Spleen (tissue), 11 donors: ENCODE measurements at regions not wholly inside any gene's neighbourhood (a gene's known extent, or its start where the extent isn't known, plus 50 kb on each side); places are given as distances from the start of the nearest gene placed in this dataset.

Experiments
- DNase-seq: peaks from one replicate; pipeline ENCODE4 v3.0.0-alpha.2; 2020
- H3K27ac ChIP-seq, 8 donors: fragments of 200-600 bp; sonication (generic) in 7 of 8; 1 replicate in 4 of 8; 2 replicates in 4 of 8; pipeline versions ENCODE4 v1.5.0 to v1.8.0; 2016 to 2021; ENCODE audit warnings: inconsistent platforms in 4 of 8, mild to moderate bottlenecking in 4 of 8, moderate library complexity in 1 of 8
- H3K27me3 ChIP-seq, 7 donors: fragments of 200-600 bp; sonication (generic) in 6 of 7; replicated peaks in 1 of 7; 1 replicate in 4 of 7; 2 replicates in 3 of 7; pipeline versions ENCODE4 v1.5.0 to v1.8.0; 2016 to 2021; ENCODE audit warnings: inconsistent platforms in 3 of 7, mild to moderate bottlenecking in 1 of 7
- H3K36me3 ChIP-seq, 6 donors: fragments of 200-600 bp; sonication (generic) in 5 of 6; 1 replicate in 4 of 6; 2 replicates in 2 of 6; pipeline versions ENCODE4 v1.5.0 to v1.8.0; 2016 to 2021; ENCODE audit warnings: inconsistent platforms in 2 of 6
- H3K4me1 ChIP-seq, 6 donors: fragments of 200-600 bp; sonication (generic) in 5 of 6; 1 replicate in 3 of 6; 2 replicates in 3 of 6; pipeline versions ENCODE4 v1.5.0 to v1.8.0; 2016 to 2021; ENCODE audit warnings: inconsistent platforms in 3 of 6
- H3K4me3 ChIP-seq, 8 donors: fragments of 200-600 bp; sonication (generic) in 7 of 8; 1 replicate in 4 of 8; 2 replicates in 4 of 8; pipeline versions ENCODE4 v1.5.0 to v1.8.0; 2016 to 2021; ENCODE audit warnings: inconsistent platforms in 4 of 8, mild to moderate bottlenecking in 4 of 8, moderate library complexity in 2 of 8
- H3K9me3 ChIP-seq, 8 donors: fragments of 200-600 bp; sonication (generic) in 7 of 8; 1 replicate in 4 of 8; 2 replicates in 4 of 8; pipeline versions ENCODE4 v1.5.0 to v1.8.0; 2016 to 2021; ENCODE audit warnings: inconsistent platforms in 4 of 8
- CTCF ChIP-seq, 11 experiments: fragments of 200-600 bp in 7 of 11; fragments of 450-650 bp in 4 of 11; sonication (generic) in 4 of 11; IDR thresholded peaks in 8 of 11; conservative IDR thresholded peaks in 3 of 11; 1 replicate in 7 of 11; 2 replicates in 4 of 11; pipeline versions ENCODE4 v1.4.0 to v1.8.0; 2016 to 2021; ENCODE audit warnings: antibody characterized with exemption in 11 of 11, inconsistent platforms in 4 of 11, mild to moderate bottlenecking in 1 of 11
- POLR2A ChIP-seq, 3 donors: fragments of 450-650 bp; IDR thresholded peaks; one replicate each; pipeline ENCODE4 v1.5.1; 2017; ENCODE audit warnings: antibody characterized with exemption in 3 of 3, mild to moderate bottlenecking in 1 of 3
- POLR2AphosphoS5 ChIP-seq, 3 donors: sonication (generic); formaldehyde crosslinking; IDR thresholded peaks; one replicate each; pipeline ENCODE4 v1.5.1; 2017; ENCODE audit warnings: antibody characterized with exemption in 3 of 3
- WGBS, 5 donors: extraction: QIAGEN DNeasy Blood & Tissue Kit in 3 of 5; methylation state at CpG; one replicate each; pipeline versions ENCODE4 v1.1.5 to v1.1.7; 2013 to 2018; 5-methylcytosine and 5-hydroxymethylcytosine counted together
- intact Hi-C: fragments of 100-400 bp; cut with DNase I; formaldehyde crosslinking; loops from one replicate; pipeline ENCODE4 v1.15.0; 2023; ENCODE audit warnings: low total_unique reads
- donor health status: healthy with polysubstance abuse.
- donor health status: DM: no; HTN: no; CAD: no; lungs with moderate emphysema.
- donor health status: DM: no; HTN: no; CAD: no.
- donor health status: Bipolar disorder and iron deficiency.
- donor health status: healthy.
- donor health status: DM: no; HTN: no; CAD: no.
- donor health status: DM: yes; HTN: yes; CAD: no.

GRCh38 chr7:26034391-26034790 lies 117.6 kb upstream of the NFE2L3 start:
- H3K36me3 ChIP-seq: no peaks in the 10 kb centered on the region
- TF ChIP-seq CTCF (IDR thresholded peaks at IDR 0.05 in 8 of 11, conservative IDR thresholded peaks at IDR 0.05 in 3 of 11): no peak
- TF ChIP-seq POLR2A (IDR thresholded peaks at IDR 0.05): no peak
- no peak for TF ChIP-seq POLR2AphosphoS5 (IDR thresholded peaks at IDR 0.05)
- intact Hi-C loops: no loop called here
- no peak for DNase-seq
- no peak overlapping the region for H3K4me3 ChIP-seq
- no peaks in the 10 kb centered on the region for H3K4me1 ChIP-seq
- H3K27ac ChIP-seq: no peak overlapping the region
- H3K27me3 ChIP-seq: peaks cover 0 to 31% (median 0%) of the 10 kb centered on the region in 7 donors
- WGBS, 5 donors: 41 to 58% (median 43%) methylated on average over 3 of the region's 3 CpGs
- no peaks in the 10 kb centered on the region for H3K9me3 ChIP-seq

- TF ChIP-seq POLR2AphosphoS5 (IDR thresholded peaks at IDR 0.05) (no peak), CTCF (IDR thresholded peaks at IDR 0.05 in 8 of 11, conservative IDR thresholded peaks at IDR 0.05 in 3 of 11) (no peak), POLR2A (IDR thresholded peaks at IDR 0.05) (no peak)
- H3K27ac ChIP-seq: no peak overlapping the region
- H3K4me3 ChIP-seq: no peak overlapping the region
- intact Hi-C loops: no loop called here
- peaks cover 0 to 41% (median 0%) of the 10 kb centered on the region in 7 donors for H3K27me3 ChIP-seq
- no peaks in the 10 kb centered on the region for H3K36me3 ChIP-seq
- no peak for DNase-seq
- no peaks in the 10 kb centered on the region for H3K4me1 ChIP-seq
- no peaks in the 10 kb centered on the region for H3K9me3 ChIP-seq
Observed at GRCh38 chr7:26035552-26035951, 116.4 kb upstream of the NFE2L3 start.

GRCh38 chr7:26036092-26036491 lies 115.9 kb upstream of the NFE2L3 start:
- Histone ChIP-seq H3K9me3 (no peaks in the 10 kb centered on the region), H3K4me1 (no peaks in the 10 kb centered on the region), H3K4me3 (no peak overlapping the region), H3K27me3 (peaks cover 0 to 46% (median 0%) of the 10 kb centered on the region in 7 donors), H3K27ac (no peak overlapping the region), H3K36me3 (no peaks in the 10 kb centered on the region)
- intact Hi-C loops: no loop called here
- 72 to 92% (median 88%) methylated on average over 1 of the region's 1 CpG for WGBS, 5 donors
- DNase-seq: no peak
- no peak for TF ChIP-seq POLR2A (IDR thresholded peaks at IDR 0.05)
- no peak for TF ChIP-seq CTCF (IDR thresholded peaks at IDR 0.05 in 8 of 11, conservative IDR thresholded peaks at IDR 0.05 in 3 of 11)
- no peak for TF ChIP-seq POLR2AphosphoS5 (IDR thresholded peaks at IDR 0.05)

- TF ChIP-seq CTCF (IDR thresholded peaks at IDR 0.05 in 8 of 11, conservative IDR thresholded peaks at IDR 0.05 in 3 of 11) (no peak), POLR2A (IDR thresholded peaks at IDR 0.05) (no peak), POLR2AphosphoS5 (IDR thresholded peaks at IDR 0.05) (no peak)
- no peaks in the 10 kb centered on the region for H3K4me1 ChIP-seq
- H3K4me3 ChIP-seq: no peak overlapping the region
- intact Hi-C loops: no loop called here
- H3K36me3 ChIP-seq: no peaks in the 10 kb centered on the region
- H3K27me3 ChIP-seq: peaks cover 0 to 53% (median 0%) of the 10 kb centered on the region in 7 donors
- no peaks in the 10 kb centered on the region for H3K9me3 ChIP-seq
- WGBS, 5 donors: 37 to 47% (median 44%) methylated on average over 9 of the region's 9 CpGs
- no peak overlapping the region for H3K27ac ChIP-seq
- no peak for DNase-seq
Observed at GRCh38 chr7:26038201-26038990, 113.6 kb upstream of the NFE2L3 start.
